Peyer's patch (tissue), 4 donors: ENCODE measurements at regions not wholly inside any gene's neighbourhood (a gene's known extent, or its start where the extent isn't known, plus 50 kb on each side); places are given as distances from the start of the nearest gene placed in this dataset.
"Not testable (repeated sequence)": the region's sequence is repeated elsewhere in the genome, so short reads cannot be mapped to it uniquely, and the experiment has no call there.

Experiments
- POLR2A ChIP-seq, 2 donors: fragments of 450-650 bp; IDR thresholded peaks; one replicate each; pipeline ENCODE4 v1.5.1; 2017; ENCODE audit warnings: antibody characterized with exemption in 2 of 2, mild to moderate bottlenecking in 2 of 2, moderate library complexity in 2 of 2
- TF ChIP-seq, protein P1 (sequence below), 6 experiments: fragments of 450-650 bp in 4 of 6; fragments of 200-600 bp in 2 of 6; sonication (generic) in 1 of 6; IDR thresholded peaks; one replicate each; pipeline ENCODE4 v1.5.1; 2017 to 2019; ENCODE audit warnings: antibody characterized with exemption in 6 of 6, mild to moderate bottlenecking in 3 of 6, moderate library complexity in 1 of 6

DNA sequence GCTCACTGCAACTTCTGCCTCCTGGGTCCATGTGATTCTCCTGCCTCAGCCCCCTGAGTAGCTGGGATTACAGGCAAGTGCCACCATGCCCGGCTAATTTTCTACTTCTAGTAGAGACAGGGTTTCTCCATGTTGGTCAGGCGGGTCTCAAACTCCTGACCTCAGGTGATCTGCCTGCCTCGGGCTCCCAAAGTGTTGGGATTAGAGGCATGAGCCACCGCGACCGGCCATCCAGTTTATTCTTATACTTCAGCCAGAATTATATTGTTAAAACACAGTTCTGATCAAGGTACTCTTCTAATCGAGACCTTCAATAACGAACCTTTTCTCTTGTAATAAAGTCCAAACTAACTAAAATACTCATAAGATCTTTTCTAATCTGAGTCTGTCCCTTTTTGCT lies 119.6 kb upstream of the FAR2 start:
- TF ChIP-seq, protein P1, sequence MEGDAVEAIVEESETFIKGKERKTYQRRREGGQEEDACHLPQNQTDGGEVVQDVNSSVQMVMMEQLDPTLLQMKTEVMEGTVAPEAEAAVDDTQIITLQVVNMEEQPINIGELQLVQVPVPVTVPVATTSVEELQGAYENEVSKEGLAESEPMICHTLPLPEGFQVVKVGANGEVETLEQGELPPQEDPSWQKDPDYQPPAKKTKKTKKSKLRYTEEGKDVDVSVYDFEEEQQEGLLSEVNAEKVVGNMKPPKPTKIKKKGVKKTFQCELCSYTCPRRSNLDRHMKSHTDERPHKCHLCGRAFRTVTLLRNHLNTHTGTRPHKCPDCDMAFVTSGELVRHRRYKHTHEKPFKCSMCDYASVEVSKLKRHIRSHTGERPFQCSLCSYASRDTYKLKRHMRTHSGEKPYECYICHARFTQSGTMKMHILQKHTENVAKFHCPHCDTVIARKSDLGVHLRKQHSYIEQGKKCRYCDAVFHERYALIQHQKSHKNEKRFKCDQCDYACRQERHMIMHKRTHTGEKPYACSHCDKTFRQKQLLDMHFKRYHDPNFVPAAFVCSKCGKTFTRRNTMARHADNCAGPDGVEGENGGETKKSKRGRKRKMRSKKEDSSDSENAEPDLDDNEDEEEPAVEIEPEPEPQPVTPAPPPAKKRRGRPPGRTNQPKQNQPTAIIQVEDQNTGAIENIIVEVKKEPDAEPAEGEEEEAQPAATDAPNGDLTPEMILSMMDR (IDR thresholded peaks at IDR 0.05): not testable (repeated sequence)
- TF ChIP-seq POLR2A (IDR thresholded peaks at IDR 0.05): not testable (repeated sequence)
